ENCODE measurements at regions not wholly inside any gene's neighbourhood (a gene's known extent, or its start where the extent isn't known, plus 50 kb on each side); places are given as distances from the start of the nearest gene placed in this dataset.

DNA sequence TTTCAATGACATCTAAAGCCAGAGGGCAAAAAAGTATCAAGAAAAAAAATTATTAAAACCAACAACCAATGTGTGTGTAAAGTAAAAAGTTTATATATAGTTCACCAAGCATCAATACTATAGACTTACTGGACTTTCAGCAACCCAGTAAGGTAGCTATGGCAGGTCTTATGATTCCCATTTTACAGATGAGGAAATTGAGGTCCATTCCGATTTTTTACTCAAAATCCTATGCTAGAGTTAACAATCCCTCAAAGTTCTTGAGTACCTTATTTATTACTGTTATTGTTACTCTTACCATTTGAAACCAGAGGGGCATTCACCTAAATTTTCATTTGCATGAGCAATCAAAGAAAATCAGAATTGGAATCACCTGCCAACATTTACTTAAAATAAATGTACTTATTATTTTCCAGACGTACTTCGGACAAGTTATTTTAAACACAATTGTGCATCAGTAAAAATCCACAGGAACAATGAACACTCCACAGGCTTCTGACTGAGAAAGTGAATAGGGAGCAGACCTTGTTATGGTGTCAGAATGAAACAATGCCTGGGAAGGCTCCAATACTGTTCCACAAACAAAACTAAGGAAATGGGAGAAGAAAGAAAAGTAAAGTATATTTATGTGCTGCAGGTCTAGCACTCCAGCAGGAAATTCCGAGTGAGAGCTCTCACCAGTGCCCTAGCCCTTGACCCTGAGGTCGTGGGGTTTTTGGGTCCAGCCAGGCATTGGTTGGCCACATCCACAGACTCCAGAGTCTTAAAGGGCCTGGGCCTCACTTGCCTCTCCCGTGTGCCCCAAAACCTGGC, 229.9 kb downstream of the PIK3R1 start:
- TF ChIP-seq ZFX (IDR thresholded peaks at IDR 0.05; ENCODE audit: borderline replicate concordance): no peak
- TF ChIP-seq CTCF (IDR thresholded peaks at IDR 0.05): no peak
- H3K27ac ChIP-seq: no peak overlapping the region

- no peak overlapping the region for H3K27ac ChIP-seq
- no peak for TF ChIP-seq CTCF (IDR thresholded peaks at IDR 0.05)
- TF ChIP-seq ZFX (IDR thresholded peaks at IDR 0.05; ENCODE audit: borderline replicate concordance): no peak
These were observed 230.5 kb downstream of the PIK3R1 start for GRCh38 chr5:68446070-68446357.

DNA sequence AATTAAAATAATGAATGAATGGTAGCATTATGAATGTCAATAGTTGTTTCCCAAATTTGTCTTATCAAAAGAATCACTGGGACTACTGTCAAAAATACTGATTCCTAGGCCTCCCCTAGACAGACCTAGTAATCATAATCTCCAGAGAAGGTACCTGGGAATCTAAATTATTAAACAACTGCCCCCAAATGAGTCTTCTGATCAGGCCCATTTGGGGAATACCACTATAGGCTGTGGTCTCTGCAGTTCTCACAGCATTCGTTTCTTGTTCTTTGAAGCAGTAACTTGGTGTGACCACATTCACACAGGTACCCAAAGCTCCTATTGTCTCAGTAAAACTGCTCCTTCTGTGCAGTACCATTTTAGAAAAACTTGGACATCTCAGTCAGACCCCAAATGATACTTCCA, 230.9 kb downstream of the PIK3R1 start:
- no peak overlapping the region for H3K27ac ChIP-seq
- TF ChIP-seq CTCF (IDR thresholded peaks at IDR 0.05) (no peak), ZFX (IDR thresholded peaks at IDR 0.05; ENCODE audit: borderline replicate concordance) (no peak)

DNA sequence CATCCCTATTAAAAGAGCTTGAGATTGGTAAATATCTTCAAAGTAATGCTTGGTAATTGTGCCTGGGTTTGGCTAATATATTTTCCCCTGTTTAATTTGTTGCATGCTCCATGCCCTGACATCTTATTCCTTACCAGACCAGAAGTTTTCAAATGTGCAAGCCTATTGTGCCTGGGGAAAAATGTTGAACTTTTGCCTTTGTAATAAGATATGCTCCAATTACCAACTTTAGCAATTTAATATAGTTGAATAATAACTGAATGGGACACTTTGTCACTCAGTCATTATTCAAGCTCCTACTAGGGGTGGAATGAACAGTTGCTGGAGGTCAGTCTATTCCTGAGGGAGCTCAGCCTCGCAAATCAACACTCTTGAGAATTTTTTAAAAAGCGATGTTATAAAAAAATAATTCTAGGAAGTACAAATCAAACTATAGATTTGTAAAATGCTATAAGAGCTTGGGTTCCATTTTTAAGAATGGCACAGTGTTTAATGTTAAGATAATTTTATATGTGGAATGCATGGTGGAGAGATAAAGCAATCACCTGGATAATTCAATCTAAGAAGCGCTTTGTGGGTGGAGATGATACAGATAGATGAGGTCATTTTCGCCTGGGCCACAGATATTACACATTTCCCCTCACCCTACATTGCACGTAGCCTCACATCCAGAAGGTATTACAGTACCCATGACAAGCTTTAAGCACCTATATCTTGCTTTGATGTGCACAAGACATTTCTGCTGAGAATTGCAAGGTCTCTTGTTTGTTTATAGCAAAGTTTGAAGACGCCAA, 231.8 kb downstream of the PIK3R1 start:
- no peak for TF ChIP-seq CTCF (IDR thresholded peaks at IDR 0.05)
- no peak for TF ChIP-seq ZFX (IDR thresholded peaks at IDR 0.05; ENCODE audit: borderline replicate concordance)
- H3K27ac ChIP-seq: no peak overlapping the region

DNA sequence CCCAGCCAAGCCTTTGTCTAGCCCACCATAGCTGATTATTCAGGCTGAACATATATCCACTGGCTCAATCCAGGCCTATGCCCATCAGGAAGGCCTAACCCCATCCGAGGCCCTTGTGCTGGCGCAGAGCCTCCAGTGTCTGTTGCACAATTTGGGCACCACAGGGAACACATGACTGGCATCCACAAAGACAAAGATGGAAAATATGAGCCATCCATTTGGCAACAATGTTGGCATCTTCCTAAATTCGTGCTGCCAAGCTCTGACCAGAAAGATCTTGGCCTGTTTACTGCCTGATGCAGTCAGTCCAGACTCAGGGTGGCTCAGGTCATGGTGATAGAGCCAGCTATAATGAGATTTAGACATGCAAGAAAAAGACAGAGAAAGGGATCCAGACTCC, 233.8 kb downstream of the PIK3R1 start:
- no peak overlapping the region for H3K27ac ChIP-seq
- TF ChIP-seq ZFX (IDR thresholded peaks at IDR 0.05; ENCODE audit: borderline replicate concordance): no peak
- TF ChIP-seq CTCF (IDR thresholded peaks at IDR 0.05): no peak

DNA sequence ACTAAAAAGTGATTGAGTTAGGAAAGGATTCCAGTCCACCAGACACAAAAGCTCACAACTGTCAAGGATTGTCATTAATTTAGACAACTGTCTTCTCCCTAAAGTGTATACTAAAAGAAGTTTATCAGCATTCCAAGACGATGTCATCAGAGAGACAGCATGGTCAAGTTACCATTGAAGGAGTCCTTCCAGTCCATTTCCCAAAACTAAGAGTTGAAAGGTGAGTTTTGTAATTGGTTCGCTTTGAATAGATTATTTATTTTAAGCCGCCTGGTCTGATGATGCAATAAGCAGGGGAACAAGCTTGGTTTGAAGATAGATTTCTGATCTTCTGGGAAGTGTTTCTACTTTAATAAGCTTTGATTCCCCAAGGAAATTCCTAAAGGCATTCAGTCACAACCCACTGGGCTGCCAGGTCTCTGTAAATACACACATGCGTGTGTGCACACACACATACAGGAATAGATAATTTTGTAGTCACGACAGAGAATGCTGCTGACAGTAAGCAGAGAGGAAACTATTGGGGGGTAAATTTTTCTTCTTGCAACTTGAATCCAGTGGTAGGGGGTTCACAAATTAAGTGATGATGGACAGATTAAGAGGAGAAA, 234.8 kb downstream of the PIK3R1 start:
- H3K27ac ChIP-seq: no peak overlapping the region
- TF ChIP-seq ZFX (IDR thresholded peaks at IDR 0.05; ENCODE audit: borderline replicate concordance): no peak
- no peak for TF ChIP-seq CTCF (IDR thresholded peaks at IDR 0.05)

GRCh38 chr5:68452286-68452685, 236.7 kb downstream of the PIK3R1 start:
- H3K27ac ChIP-seq: no peak overlapping the region
- TF ChIP-seq CTCF (IDR thresholded peaks at IDR 0.05): no peak
- TF ChIP-seq ZFX (IDR thresholded peaks at IDR 0.05; ENCODE audit: borderline replicate concordance): no peak
